GM21786 (cell line): ENCODE measurements at regions not wholly inside any gene's neighbourhood (a gene's known extent, or its start where the extent isn't known, plus 50 kb on each side); places are given as distances from the start of the nearest gene placed in this dataset.

Source experiments
- ATAC-seq: cut with Tn5 transposase; IDR thresholded peaks from one replicate; pipeline ENCODE4 v1.9.1; 2021; ENCODE audit not compliant: unreplicated experiment

GRCh38 chr4:24117975-24118374 lies 228.1 kb upstream of the PPARGC1A start:
- ATAC-seq = no peak

- no peak for ATAC-seq
Measured at GRCh38 chr4:24116107-24116506, 226.3 kb upstream of the PPARGC1A start.

- ATAC-seq = no peak
Measured at GRCh38 chr4:24114919-24115500, 225.2 kb upstream of the PPARGC1A start.

GRCh38 chr4:24114444-24114843 lies 224.6 kb upstream of the PPARGC1A start:
- no peak for ATAC-seq

- no peak for ATAC-seq
Measured at GRCh38 chr4:24112466-24112865, 222.6 kb upstream of the PPARGC1A start.

- ATAC-seq = no peak
Measured at GRCh38 chr4:24108567-24108966, 218.7 kb upstream of the PPARGC1A start.

- ATAC-seq = no peak
Measured at GRCh38 chr4:24105327-24106038, 215.6 kb upstream of the PPARGC1A start.

GRCh38 chr4:24104158-24104565 lies 214.3 kb upstream of the PPARGC1A start:
- ATAC-seq = no peak

GRCh38 chr4:24103434-24104157 lies 213.7 kb upstream of the PPARGC1A start:
- no peak for ATAC-seq

GRCh38 chr4:24102621-24103020 lies 212.8 kb upstream of the PPARGC1A start:
- ATAC-seq = no peak

- no peak for ATAC-seq
Measured at GRCh38 chr4:24096603-24097002, 206.8 kb upstream of the PPARGC1A start.

- no peak for ATAC-seq
Measured at GRCh38 chr4:24094726-24095125, 204.9 kb upstream of the PPARGC1A start.

- no peak for ATAC-seq
Measured at GRCh38 chr4:24093446-24093845, 203.6 kb upstream of the PPARGC1A start.

GRCh38 chr4:24091639-24092233 lies 201.9 kb upstream of the PPARGC1A start:
- ATAC-seq = no peak

- no peak for ATAC-seq
Measured at GRCh38 chr4:24089851-24090534, 200.1 kb upstream of the PPARGC1A start.

- ATAC-seq = no peak
Measured at GRCh38 chr4:24080871-24081270, 191.0 kb upstream of the PPARGC1A start.

- ATAC-seq = no peak
Measured at GRCh38 chr4:24078347-24078962, 188.6 kb upstream of the PPARGC1A start.

GRCh38 chr4:24076811-24077210 lies 187.0 kb upstream of the PPARGC1A start:
- no peak for ATAC-seq

GRCh38 chr4:24073948-24074347 lies 184.1 kb upstream of the PPARGC1A start:
- ATAC-seq = no peak

GRCh38 chr4:24071612-24072372 lies 181.9 kb upstream of the PPARGC1A start:
- ATAC-seq = no peak
